HG02763 (cell line): ENCODE measurements at regions not wholly inside any gene's neighbourhood (a gene's known extent, or its start where the extent isn't known, plus 50 kb on each side); places are given as distances from the start of the nearest gene placed in this dataset.
"Not testable (repeated sequence)": the region's sequence is repeated elsewhere in the genome, so short reads cannot be mapped to it uniquely, and the experiment has no call there.

ENCODE experiments used
- ATAC-seq: cut with Tn5 transposase; IDR thresholded peaks from one replicate; pipeline ENCODE4 v1.9.1; 2021; ENCODE audit warnings: mild to moderate bottlenecking, moderate library complexity; ENCODE audit not compliant: unreplicated experiment

DNA sequence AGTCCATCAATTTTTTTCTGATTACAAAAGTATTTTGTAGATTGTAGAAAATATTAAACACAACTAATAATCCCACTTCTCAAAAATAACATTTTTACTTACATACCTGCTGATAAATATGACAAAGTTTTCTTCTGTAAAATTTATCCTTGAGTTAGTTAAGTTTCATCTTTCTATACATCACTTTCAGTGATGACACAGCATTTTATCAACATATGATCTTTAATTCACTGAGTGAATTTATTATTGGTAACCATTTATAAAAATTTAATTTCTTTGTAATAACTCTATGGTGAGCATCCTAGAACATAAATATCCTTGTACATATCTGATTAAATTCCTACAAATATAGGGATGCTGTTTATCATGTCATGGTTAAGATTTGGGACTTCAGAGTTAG is 385.0 kb upstream of the SLC35B3 start:
- ATAC-seq, result no peak

DNA sequence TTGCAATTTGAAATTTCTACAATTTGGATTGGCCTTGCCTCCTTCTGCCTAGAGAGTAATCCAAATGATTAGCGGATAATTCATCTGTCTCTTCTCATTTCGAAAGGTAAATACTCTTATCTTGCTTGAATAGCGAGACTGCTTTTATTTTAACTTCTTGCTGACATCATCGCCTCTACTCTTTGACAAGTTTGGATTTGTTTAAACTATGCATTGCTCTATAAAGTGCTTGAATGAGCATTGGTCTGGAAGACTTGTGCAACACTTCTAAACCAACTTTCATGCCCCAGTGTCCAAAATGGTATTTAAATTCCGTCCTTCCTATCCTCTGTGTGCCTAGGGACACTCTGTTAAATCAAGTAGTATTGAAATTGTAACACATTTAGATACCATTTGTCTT is 384.1 kb upstream of the SLC35B3 start:
- ATAC-seq, result no peak

- ATAC-seq, result no peak
Measured at GRCh38 chr6:8814440-8815000, 379.2 kb upstream of the SLC35B3 start.

- no peak for ATAC-seq
Measured at GRCh38 chr6:8810325-8810724, 375.0 kb upstream of the SLC35B3 start.

DNA sequence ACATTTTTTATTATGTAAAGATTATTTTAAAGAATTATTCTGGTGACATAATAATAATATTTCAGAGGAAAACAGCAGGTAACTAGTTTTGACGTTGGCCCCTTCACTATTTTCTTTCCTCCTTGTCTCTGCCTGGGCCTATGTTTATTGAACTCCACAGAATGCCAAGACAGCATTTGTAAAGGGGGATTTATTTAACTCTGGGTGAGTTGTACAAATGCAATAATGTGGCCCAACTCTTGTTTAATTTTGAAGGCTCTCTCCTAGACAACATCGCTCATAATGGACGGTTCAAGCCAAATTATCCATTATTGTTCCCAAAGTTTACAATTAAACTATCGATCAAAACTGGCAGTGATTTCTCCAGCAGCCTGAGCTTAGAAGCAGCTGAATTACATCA is 374.3 kb upstream of the SLC35B3 start:
- no peak for ATAC-seq

GRCh38 chr6:8803181-8803760 is 367.9 kb upstream of the SLC35B3 start:
- ATAC-seq, result no peak

- not testable (repeated sequence) for ATAC-seq
Measured at GRCh38 chr6:8802397-8802796, 367.1 kb upstream of the SLC35B3 start.

DNA sequence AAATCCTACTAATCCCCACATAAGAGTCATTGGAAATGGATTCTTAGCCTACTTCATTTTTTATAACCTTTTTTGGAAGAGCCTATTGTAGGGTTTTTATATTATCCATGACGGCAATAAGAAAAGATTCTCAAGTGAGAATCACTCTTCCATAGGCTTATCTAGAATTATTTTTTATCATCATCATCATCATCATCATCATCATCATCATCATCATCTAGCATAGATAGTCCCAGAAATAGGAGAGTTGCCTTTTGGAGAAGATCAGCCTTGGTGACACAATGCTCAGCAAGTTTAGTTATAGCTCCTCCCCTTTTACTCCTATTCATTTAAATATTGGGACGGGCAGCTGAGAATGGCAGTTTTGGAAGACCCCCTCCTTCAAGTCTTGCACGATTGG is 359.1 kb upstream of the SLC35B3 start:
- ATAC-seq, result no peak

DNA sequence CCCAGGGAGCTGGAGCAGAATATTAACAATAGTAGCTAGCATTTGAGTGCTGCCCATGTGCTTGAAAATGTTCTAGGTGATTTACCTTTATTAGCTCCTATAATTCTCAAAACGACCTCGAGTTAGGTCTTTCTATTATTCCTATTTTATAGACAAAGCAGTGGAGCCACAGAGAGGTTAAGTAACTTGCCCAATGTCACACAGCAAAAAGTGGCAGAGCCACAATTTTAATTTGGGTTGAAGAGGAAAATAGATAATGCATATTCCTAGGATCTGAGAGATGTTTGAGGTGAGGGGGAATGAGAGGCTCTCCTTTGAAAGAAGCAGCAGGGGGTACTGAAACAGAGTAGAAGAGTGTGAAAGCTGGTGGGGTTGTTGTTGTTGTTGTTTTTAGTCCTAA is 354.5 kb upstream of the SLC35B3 start:
- no peak for ATAC-seq

GRCh38 chr6:8785223-8785622 is 349.9 kb upstream of the SLC35B3 start:
- no peak for ATAC-seq

DNA sequence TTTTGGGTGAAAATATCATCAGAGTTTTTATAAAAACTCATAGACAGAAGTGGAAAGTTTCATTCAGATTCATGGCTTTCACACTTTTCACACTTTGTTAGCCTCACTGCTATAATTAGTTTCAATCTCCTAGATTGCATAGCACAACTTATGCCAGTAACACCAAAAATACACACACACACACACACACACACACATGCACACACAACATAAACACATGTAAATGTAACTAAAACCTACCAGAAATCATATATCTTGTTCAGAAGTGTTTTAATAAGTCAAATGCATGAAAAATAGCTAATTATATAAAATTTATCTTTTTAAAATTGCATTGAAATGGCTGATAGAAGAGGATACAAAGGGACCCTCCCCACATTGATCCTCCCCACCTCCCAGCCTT is 347.8 kb upstream of the SLC35B3 start:
- ATAC-seq, result no peak

GRCh38 chr6:8780653-8781052 is 345.3 kb upstream of the SLC35B3 start:
- no peak for ATAC-seq

- ATAC-seq, result no peak
Measured at GRCh38 chr6:8764733-8765132, 329.4 kb upstream of the SLC35B3 start.

DNA sequence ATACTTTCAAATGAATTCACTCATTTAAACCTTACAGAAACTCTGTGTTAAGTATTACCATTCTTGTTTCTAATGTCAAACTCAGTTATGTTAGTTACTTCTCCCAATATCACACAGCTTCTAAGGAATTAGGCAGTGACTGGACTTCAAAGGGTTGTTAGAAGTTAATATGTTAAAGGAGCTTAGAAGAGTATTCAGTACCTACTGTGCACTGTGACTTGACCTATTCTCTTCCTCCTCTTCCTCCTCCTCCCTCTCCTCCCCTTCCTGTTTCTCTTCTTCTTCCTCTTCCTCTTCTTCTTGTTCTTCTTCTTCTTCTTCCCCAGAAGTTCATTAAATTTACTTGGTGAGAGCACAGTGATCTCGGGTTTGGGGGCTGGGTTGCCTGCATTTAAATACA is 325.6 kb upstream of the SLC35B3 start:
- no peak for ATAC-seq

- no peak for ATAC-seq
Measured at GRCh38 chr6:8758412-8758811, 323.1 kb upstream of the SLC35B3 start.

DNA sequence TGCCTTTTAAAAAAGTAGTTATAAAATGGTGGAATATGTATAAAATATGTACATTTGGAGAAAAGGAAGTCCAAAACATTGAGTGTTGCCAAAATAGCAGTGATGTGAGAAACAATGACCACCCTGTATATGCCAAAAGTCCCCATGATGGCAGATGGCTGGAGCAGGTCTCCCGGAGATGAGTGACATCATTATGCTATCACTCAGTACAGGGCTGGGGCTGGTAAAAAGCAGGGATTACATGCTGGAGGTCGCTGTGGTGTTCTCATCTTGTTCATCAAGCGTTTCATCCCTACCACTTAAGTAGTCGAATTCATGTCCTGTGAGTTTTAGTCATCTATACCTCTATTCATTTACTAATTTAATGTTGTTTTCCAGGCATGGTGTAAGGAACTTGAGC is 315.3 kb upstream of the SLC35B3 start:
- no peak for ATAC-seq

DNA sequence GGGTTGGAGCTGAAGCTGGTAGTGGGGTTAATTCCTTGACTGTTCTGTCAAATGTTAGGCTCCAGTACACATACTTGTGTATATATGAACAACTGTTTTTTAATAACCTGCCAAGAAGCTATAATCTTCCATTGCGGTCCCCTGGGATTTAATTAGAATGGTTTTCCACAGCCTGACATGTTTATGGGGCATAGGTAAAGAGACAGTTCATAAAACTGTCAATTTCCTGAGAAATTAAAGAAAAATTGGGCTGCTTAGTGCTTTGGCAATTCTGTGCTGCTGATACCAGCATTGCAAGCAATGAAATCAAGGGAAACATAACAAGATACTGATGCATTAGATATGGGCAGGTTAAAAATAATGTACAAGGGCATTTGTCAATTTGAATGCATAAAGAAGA is 314.1 kb upstream of the SLC35B3 start:
- no peak for ATAC-seq

DNA sequence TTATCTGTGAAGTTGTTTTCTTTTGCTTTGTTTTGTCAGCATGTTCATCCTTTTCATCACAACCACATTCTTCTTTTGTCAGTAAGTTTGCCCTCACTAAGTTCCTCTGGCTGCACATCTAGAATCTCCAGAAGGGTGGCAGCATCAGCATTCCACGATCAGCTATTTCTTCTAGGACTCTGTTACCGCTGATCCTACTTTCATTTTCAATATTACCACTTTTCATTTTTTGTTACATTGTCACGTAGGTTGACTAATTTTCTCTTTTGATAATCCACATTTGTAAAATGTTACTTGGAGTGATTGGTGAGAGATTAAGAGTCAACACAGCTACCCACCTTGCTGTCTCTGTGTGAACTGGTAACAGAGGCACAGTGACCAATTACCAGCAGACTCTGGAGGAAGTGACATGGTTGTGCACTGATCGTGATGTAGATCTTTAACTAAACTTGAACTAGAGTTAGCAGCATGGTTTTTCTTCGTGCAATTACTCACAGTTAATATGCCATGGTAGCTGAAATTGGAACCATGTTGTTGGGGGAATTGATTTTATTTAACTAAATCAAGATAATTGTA is 307.9 kb upstream of the SLC35B3 start:
- ATAC-seq, result peak; percentile 69

- no peak for ATAC-seq
Measured at GRCh38 chr6:8739454-8739853, 304.1 kb upstream of the SLC35B3 start.

GRCh38 chr6:8738951-8739350 is 303.6 kb upstream of the SLC35B3 start:
- ATAC-seq, result no peak

DNA sequence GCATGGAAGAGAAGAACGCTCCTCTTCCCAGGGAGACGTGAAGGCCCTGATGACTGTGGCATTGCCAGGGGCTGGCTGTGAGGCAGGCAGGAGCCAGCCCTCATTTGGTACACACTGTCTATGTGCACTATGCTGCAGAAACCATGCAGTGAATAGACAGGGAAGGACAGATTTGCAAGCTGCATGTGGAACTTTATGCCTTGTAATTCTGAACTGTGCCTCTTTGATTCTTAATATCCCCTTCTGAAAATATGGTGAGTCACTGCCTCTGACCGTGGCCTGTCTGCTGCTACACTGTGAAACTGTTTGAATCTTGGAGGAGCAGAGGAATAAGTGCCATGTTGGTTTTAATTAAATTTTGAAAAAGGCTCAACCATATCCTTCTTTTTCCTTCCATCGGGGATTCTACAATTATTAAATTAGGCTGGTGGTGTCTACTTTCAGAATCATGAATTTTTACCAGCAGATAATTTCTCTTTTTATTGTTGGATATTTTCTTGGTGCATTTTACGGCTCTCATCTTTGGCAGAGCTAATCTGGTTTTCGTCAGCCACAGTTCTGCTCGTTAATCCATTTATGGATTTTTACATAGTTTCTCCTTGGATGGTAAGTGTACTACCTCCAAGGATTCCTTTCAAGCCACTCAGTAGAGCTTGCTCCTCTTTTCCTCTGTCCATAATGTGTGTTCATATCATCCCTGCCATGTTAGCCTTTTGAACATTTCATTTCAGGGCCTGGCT is 301.0 kb upstream of the SLC35B3 start:
- ATAC-seq, result no peak

- ATAC-seq, result no peak
Measured at GRCh38 chr6:8733879-8734278, 298.5 kb upstream of the SLC35B3 start.
